GM12892 (cell line): ENCODE measurements at regions not wholly inside any gene's neighbourhood (a gene's known extent, or its start where the extent isn't known, plus 50 kb on each side); places are given as distances from the start of the nearest gene placed in this dataset.
"Not testable (repeated sequence)": the region's sequence is repeated elsewhere in the genome, so short reads cannot be mapped to it uniquely, and the experiment has no call there.

Source experiments
- DNase-seq: peaks from one replicate; pipeline ENCODE4 v3.0.0; 2011; ENCODE audit not compliant: insufficient read length
- FAIRE-seq: peaks from 2 replicates; lab custom pipeline; 2011; peaks lifted over from hg19 to GRCh38; lab: Jason Lieb, UNC
- POLR2A ChIP-seq: IDR thresholded peaks from 2 replicates; pipeline ENCODE4 v1.6.1; 2011; ENCODE audit warnings: low read depth, low read length, control low read depth
- POLR2AphosphoS5 ChIP-seq: IDR thresholded peaks from 2 replicates; pipeline ENCODE4 v1.6.1; 2011; ENCODE audit warnings: low read depth, low read length, control low read depth
- TAF1 ChIP-seq: IDR thresholded peaks from 2 replicates; pipeline ENCODE4 v1.6.1; 2011; ENCODE audit warnings: low read depth, mild to moderate bottlenecking, control low read depth, low read length, borderline replicate concordance

- DNase-seq (no peak), FAIRE-seq (no peak)
- no peak for TF ChIP-seq POLR2AphosphoS5
- TF ChIP-seq TAF1 = no peak
- TF ChIP-seq POLR2A = no peak
These were observed 556.8 kb downstream of the NSUN3 start for GRCh38 chr3:94619643-94620042.

DNA sequence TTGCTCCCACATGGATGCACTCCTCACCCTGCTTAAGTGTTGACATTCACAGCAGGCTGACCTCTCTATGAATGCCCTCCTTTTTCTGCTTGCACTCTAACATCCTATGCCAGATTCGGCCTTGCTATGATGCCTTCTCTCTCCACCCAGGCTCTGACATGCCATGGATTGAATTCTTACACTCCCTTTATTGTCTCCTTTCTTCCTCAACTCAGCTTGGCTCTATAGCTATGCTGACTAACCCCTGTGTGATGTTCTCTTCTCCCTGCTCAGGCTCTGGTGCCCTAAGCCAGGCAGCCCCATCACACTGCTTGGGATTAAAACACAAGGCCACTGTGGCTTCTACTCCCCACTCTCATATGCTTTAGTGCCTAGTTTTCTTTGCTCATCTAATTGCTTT, 563.7 kb downstream of the NSUN3 start:
- TF ChIP-seq POLR2AphosphoS5 (no peak), TAF1 (no peak), POLR2A (no peak)
- DNase-seq (no peak), FAIRE-seq (no peak)

DNA sequence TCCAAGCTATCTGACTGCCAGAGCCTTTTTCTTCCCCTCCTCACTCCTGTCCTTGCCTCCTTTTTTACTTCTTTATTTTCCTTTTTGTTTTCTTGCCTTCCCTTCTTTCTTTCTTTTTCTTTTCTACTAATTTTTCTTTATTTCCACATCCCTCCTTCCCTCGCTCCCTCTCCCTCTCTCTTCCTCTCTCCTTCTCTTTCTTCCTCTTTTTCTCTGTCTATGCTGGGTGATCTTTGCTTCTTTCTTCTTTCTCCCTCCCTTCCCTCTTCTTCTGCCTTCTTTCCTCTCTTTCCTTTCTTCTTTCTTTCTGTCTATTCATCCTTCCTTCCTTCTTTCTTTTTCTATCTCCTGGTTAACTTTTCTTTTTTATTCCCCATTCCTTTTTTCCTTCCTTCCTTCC, 564.8 kb downstream of the NSUN3 start:
- FAIRE-seq = no peak
- TF ChIP-seq POLR2A (no peak), TAF1 (no peak), POLR2AphosphoS5 (no peak)

GRCh38 chr3:94643400-94643799, 580.5 kb downstream of the NSUN3 start:
- FAIRE-seq (no peak), DNase-seq (no peak)
- TF ChIP-seq POLR2A = no peak
- TF ChIP-seq POLR2AphosphoS5 = no peak
- no peak for TF ChIP-seq TAF1

More for the DNA sequence above, 564.8 kb downstream of the NSUN3 start:
- no peak for DNase-seq

- DNase-seq = no peak
- no peak for FAIRE-seq
- TF ChIP-seq TAF1 (no peak), POLR2A (no peak), POLR2AphosphoS5 (no peak)
These were observed 582.9 kb downstream of the NSUN3 start for GRCh38 chr3:94645790-94646189.

DNA sequence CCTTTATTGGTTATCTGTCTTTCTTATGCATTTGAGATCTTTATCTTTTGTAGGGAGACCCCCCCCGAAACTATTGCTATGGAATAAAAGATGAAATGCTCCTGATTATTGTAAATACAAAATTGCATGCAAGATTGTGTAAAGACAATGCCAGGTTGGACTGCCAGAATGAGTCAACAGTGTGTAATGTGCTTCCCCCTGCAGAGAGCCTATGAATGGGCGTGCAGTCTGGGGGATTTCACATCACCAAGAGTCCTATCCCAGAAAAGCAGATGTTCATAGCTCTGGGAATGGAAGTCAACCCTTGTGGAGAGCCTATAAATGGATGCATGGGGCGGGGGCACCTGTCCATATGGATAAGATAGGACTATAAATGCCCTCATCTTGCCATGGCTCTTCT, 584.3 kb downstream of the NSUN3 start:
- no peak for FAIRE-seq
- TF ChIP-seq TAF1 (no peak), POLR2A (no peak), POLR2AphosphoS5 (no peak)
- no peak for DNase-seq

- not testable (repeated sequence) for DNase-seq, FAIRE-seq
These were observed 585.7 kb downstream of the NSUN3 start for GRCh38 chr3:94648270-94649180.

- no peak for FAIRE-seq
- no peak for DNase-seq
These were observed 591.2 kb downstream of the NSUN3 start for GRCh38 chr3:94654096-94654495.

DNA sequence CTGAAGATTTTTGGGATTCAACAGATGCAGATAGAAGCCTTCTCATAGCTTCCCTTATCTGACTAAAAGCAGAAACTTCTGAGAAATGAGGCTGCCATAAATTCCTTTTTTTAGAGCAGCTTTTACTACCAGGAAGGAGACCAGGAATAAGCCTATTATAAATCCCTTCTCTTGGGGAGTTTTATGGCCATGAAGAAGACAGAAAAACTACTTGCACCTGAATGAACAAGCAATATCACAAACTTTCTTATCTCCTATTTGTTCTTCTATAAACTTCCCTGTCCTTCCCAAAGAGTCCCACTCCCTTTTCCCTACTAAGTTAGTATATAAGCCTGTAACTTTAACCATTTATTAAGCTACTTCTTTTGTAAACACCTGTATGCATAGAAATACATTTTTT, 603.1 kb downstream of the NSUN3 start:
- no peak for DNase-seq
- TF ChIP-seq POLR2A = no peak
- no peak for TF ChIP-seq TAF1
- TF ChIP-seq POLR2AphosphoS5 = no peak
- no peak for FAIRE-seq

More at GRCh38 chr3:94654096-94654495, 591.2 kb downstream of the NSUN3 start:
- no peak for TF ChIP-seq POLR2A
- no peak for TF ChIP-seq TAF1
- no peak for TF ChIP-seq POLR2AphosphoS5

DNA sequence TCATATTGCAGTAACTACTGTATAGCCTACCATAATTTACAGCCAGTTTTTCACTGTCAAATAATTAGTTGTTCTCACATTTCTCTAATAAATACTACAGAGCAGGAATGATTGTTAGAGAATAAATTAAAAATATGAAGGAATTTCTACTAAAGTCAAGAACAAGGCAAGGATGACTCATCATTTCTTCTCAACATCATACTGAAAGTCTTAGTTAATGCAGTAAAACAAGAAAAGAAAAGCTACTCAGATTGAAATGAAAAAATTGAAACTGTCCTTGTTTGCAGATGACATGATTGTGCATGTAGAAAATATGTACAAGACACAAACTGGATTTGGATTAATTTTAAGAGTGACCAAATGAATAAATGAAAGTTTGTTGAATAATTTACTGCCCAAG, 608.2 kb downstream of the NSUN3 start:
- FAIRE-seq (no peak), DNase-seq (no peak)
- TF ChIP-seq POLR2AphosphoS5 = no peak
- no peak for TF ChIP-seq POLR2A
- no peak for TF ChIP-seq TAF1

DNA sequence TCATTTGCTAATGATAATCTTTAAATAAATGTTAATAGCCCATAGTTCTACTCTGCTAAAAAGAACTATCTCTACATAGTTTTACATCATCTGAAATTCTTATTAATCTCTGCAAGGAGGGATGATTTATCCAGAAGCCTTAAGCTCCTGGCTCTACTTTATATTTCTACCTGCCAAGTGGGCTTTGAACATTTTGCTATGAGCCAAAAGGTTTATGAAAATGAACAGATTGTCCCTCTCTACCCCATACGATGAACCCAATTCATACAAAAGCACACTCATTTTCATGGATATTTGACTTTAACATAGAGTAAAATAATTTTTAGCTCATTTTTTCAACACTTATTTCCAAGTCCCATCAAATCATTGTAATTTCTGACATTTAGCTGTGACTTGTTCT, 611.0 kb downstream of the NSUN3 start:
- DNase-seq (no peak), FAIRE-seq (no peak)
- TF ChIP-seq POLR2A = no peak
- no peak for TF ChIP-seq POLR2AphosphoS5
- TF ChIP-seq TAF1 = no peak

DNA sequence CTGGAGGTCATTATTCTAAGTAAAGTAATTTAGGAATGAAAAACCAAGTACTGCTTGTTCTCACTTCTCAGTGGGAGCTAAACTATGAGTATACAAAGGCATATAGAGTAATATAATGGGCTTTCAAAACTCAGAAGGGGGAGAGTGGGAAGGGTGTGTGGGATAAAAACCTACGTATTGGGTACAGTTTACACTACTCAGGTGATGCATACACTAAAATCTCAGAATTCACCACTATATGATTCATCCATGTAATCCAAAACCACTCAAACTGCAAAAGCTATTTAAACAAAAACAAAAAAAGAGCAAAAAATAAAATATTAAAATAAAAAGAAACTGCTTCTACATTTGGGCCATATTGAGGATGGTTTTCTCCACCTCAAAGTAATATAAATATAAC, 623.3 kb downstream of the NSUN3 start:
- DNase-seq = no peak
- FAIRE-seq = no peak
- TF ChIP-seq POLR2A = no peak
- TF ChIP-seq TAF1 = no peak
- no peak for TF ChIP-seq POLR2AphosphoS5

DNA sequence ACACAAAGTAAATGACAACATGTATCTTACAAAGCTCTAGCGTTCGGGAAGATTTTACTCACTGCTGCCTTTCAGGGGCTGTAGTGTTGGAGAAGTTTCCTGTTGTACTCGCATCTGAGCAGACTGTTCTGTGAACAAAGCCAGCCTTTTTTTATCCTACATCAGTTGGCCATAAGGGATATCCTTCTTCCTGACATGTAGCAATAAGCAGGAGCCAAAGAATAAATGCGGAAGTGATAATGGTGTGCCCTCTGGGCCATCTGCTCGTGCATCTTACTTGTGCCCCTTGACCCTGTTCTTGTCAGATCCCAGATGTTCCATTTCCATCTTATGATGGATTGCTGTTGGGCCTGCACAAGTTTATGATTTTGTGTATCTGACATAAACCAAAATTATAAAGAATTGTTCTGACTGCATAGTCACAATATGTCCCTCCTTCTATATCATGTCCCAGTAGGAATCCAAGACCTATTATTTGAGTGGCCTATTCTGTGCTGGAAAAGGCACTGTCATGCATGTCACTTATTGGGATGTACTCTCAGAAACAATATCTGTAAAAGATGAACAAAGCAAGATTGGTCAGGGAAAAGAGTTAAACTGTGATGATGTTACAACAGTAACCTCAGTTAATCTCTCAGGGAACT, 631.3 kb downstream of the NSUN3 start:
- no peak for DNase-seq
- no peak for FAIRE-seq

More for the DNA sequence above, 631.3 kb downstream of the NSUN3 start:
- TF ChIP-seq POLR2AphosphoS5 = no peak
- TF ChIP-seq POLR2A = no peak
- TF ChIP-seq TAF1 = no peak
